Stimulated activated CD8-positive, alpha-beta memory T cell treated with anti-CD3 and anti-CD28 coated beads, Interleukin-12 subunit alpha, Interleukin-12 subunit beta, amount 100 ng/mL, for 1 hour (primary cell): ENCODE measurements at regions not wholly inside any gene's neighbourhood (a gene's known extent, or its start where the extent isn't known, plus 50 kb on each side); places are given as distances from the start of the nearest gene placed in this dataset.

ENCODE experiments used
- DNase-seq: peaks from one replicate; pipeline ENCODE4 v3.0.0-alpha.2; 2020; ENCODE audit warnings: low read depth

- DNase-seq: no peak
These were observed 445.3 kb downstream of the FOXO1 start for GRCh38 chr13:40221131-40221459.

DNA sequence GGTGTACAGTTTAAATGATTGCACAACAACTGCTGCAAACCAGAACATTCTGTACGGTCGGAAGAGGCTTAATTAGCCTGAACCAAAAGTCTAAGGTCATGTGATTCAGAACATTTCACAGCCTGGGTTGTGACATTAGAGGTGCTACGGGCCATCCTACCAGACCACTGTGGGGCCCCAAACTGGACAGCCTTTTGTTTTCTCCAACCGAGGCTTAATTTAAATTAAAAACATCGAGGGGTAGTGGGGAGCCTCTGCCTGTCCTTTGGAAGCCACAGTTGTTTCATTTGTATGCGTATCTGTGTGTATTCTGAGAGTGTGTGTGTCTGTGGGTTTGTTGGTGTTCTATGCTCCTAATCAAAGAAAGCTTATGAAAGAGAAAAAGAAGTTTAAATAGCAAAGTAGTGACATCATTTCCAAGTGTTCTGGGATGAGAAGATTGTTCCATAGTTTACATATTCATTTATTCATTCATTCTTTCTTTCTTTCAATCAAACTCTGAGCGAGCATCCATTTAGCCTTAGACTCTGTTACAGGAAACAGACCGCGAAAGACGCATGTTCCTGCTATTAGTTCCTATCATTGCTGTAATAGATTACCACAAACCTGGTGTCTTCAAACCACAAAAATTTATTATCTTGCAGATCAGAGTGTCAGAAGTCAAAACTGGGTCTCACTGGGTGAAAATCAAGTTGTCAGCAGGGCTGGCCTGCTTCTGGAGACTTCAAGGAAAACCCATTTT, 444.8 kb downstream of the FOXO1 start:
- no peak for DNase-seq

DNA sequence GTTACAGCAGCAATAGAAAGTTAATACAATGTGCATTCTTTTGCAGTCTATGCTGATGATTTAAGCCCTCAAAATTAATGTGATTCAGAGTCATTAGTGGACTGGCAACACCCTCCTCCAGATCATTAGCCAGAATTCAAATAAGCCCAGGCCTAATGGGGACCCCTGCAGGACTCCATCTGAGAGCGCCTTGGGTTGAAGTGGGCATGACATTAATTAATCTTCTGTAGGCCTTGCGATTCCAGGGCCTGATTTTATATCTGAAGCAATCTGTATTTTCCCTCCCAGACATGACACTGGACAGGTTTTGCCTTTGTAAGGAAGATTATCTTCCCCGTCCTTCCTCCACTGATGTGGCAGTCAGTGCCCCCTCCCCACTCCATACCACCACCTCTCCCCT, 442.9 kb downstream of the FOXO1 start:
- DNase-seq: no peak

DNA sequence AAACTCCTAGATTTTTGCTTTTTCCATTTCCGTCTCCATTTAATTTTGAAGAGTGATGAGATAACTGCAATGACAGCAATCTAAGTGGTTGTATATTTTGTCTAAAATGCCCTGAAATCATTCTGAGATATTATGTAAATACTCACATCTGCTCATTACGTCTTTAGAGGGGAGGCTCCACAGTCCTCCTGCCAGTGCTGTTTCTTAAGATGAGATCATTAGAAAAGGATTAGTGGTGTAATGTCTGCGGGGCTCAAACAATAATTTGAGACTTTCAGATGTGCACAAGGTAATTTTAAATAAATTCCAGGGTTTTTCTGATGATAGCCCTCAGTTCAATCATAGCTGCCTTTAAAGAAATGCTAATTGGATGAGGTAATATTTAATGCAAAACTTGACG, 437.9 kb downstream of the FOXO1 start:
- DNase-seq: no peak

DNA sequence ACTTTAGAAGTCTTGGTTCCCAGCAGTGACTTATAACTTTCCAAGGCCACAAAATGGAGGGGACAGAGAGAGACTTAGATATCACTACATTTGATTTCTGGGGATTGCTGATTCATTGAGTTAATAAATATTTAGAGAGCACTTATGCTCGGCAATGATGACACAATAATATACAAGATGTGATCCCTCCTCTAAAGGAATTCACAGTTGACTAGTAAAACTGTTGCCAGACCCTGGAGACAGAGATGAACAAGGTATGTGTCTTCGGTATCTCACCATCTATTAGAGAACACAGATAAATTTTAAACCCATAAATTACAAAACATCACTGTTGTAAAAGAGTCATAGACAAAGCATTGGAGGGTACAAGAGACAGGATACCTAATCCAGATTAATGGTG, 437.5 kb downstream of the FOXO1 start:
- no peak for DNase-seq

DNA sequence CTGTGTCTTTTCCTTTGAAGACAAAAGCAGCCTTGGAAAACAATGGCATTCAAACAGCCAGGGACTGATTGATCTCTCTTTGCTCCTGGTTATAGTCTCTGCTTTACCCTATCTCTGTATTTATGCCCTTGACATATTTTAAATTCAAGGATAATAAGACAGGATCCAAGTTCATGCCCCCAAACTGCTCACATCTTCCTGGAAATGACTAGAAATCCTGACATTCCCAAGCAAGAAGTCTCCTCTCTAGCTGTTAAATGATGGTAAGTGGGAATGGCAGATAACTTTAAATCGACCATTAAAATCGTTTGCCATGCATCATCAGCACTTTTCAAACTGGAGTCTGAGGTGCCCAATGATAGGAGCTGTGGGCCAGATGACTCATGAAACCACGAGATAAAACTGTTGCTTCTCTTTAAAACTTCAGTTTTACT, 435.6 kb downstream of the FOXO1 start:
- no peak for DNase-seq

DNA sequence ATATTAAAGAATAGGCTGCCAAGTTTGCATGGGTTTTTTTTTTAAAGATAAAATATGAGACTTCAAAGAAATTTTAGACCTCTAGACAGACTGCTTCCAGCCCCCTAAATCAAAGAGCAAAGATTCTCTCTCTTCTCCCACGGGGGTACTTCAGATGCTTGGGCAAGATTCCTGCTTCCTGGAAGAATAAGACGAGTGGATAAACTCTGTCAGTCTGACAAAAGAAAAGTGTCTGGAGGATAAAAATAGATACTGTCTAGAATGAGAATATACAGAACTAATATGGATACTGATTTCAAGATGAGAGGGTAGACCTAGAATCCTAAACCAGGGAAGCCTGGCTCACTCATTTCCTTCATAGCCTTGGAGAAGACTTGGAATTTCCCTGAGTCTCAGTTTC, 435.1 kb downstream of the FOXO1 start:
- DNase-seq: no peak

DNA sequence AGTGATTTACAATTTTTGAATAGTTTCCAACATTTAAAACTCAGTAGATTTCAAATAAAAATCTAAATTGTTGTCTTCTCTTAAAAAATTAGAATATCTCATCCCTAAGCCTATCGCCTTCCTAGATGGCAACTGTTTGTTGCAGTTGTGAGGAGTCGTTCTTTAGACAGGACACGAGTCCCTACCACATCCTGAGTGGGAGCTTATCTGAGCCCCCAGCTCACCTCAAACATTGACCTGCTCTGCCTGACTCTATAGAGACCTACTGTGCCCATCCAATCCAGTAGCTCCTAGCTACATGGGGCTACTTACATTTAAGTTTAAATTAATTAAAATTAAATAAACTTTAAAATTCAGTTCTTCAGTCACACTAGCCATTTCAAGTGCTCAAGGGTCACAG, 434.7 kb downstream of the FOXO1 start:
- no peak for DNase-seq

DNA sequence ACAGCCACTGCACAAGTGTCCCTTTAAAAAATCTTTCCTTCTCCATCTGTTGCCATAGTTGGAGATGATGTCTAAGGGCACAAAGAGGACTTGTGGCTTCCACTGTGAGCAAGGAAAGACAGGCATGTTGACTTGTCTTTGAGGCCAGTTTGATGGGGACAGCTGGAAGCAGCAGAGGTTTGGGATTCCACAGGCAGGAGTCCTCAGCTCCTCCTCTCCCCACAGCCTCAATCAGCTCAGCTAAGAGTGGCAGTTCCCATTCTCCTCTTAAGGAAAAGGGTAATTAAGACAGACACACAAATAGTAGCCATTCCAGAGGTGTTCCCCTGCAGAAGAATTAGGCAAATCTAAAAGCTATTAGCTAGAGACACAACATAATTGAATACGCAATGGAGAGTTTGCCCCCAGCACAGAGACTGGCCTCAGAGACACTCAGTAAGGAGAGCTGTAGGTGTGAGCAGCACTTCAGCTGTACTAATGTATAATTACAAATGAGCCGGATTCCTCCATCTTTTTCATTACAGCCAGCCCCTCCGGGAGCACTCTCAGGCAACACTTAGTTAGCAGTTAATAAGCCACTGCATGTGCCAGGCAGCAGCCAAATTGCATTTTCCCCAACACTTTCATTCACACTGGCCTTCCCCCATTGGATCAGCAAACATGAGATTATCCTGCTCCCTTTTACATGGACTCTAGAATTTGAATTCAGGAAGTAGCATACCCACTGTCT, 434.0 kb downstream of the FOXO1 start:
- no peak for DNase-seq

- no peak for DNase-seq
These were observed 432.7 kb downstream of the FOXO1 start for GRCh38 chr13:40233731-40234195.

GRCh38 chr13:40235160-40235796, 431.2 kb downstream of the FOXO1 start:
- DNase-seq: no peak

DNA sequence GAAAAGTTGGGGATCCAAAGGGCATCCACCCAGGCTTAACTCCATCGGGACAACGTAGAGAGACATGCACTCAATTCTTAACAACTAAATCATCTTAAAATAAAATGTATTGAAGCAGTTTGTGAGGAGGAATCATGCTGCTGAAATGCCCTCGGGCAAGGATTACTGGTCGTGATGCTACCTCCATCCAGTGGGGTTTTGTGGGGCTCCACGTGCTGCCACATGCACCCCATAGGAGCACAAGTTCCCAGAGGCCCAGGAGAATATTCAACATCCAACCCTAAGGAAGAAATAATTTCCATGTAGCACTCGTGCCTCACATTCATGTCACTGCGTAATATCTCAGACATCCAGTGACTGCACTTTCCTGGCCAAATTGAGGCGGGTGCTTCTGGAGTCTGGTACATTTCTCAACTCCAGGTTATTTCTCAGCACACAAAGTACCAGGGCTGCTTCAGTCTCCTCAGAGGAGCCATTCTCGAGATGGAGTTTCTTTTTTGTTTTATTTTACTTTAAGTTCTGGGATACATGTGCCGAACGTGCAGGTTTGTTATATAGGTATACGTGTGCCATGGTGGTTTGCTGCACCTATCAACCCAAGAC, 429.8 kb downstream of the FOXO1 start:
- no peak for DNase-seq

- DNase-seq: no peak
These were observed 427.7 kb downstream of the FOXO1 start for GRCh38 chr13:40238761-40239160.

DNA sequence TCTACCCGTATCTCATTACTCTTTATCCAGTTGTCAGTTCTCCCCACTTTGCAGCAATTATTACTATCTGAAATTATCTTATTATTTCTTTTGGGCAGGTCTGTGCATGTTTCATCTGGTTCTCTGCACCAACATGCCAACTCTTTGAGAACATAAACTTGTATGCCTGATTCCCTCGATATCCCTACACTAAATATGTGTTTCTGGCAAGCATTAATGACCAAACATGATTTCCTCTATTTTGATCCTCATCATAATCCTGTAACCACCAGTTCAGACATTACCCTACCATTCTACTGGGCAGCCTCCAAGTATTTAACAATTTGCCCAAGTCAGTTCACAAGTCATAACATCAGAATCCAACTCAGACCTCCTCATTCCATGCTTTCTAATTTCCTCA, 426.1 kb downstream of the FOXO1 start:
- no peak for DNase-seq

GRCh38 chr13:40241125-40241798, 425.2 kb downstream of the FOXO1 start:
- no peak for DNase-seq

GRCh38 chr13:40243047-40243446, 423.4 kb downstream of the FOXO1 start:
- no peak for DNase-seq

DNA sequence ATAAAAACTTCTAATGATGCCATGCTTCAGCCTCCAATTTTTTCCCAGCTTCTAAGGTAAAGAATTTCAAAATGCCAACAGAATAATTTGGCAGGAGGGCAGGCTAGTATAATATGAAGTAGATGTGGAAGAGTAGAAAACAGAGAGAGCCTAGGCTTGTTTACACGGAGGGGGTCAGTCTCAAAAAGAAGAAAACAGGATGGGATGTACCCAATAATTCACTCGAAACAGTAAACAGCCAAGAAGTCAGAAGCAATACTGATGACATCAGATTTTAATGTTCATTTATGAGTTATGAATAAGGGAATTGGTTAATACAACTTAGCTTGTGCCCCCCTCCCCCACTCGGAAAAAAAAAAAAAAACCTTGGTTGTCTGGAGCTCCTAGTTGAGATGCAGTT, 422.5 kb downstream of the FOXO1 start:
- DNase-seq: no peak

GRCh38 chr13:40245567-40245966, 420.9 kb downstream of the FOXO1 start:
- DNase-seq: no peak

GRCh38 chr13:40247845-40248244, 418.6 kb downstream of the FOXO1 start:
- no peak for DNase-seq

DNA sequence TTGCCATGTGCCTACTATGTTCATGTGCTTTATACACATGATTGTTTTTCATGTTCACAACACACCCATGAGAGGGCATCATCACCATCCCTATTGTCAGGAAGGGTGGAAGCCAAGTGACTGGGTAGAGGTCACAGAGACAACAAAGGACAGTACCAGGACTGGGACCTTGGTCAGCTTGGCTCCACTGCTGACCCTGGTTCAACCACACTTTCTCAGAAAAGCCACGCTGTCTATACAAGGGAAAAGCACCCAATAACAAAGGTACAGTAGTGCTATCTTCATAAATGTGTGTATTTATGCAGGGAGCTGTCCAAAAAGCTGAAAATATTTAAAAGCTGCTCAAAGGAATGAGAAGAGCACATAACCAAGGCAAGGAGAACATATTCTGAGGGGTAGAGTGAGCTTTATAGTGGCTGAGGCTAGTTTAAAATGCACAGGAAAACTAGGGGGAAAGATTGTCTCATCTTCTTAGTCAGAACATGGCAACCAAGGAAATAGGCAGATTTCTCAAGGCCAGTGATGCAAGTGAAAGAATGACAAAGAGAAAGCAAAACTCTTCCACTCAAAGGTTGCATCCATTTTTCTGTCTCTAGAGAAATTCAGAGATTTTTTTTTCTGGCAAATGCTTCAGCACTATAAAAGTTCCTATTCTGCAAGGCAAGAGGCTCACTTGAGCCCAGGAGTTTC, 415.0 kb downstream of the FOXO1 start:
- no peak for DNase-seq

DNA sequence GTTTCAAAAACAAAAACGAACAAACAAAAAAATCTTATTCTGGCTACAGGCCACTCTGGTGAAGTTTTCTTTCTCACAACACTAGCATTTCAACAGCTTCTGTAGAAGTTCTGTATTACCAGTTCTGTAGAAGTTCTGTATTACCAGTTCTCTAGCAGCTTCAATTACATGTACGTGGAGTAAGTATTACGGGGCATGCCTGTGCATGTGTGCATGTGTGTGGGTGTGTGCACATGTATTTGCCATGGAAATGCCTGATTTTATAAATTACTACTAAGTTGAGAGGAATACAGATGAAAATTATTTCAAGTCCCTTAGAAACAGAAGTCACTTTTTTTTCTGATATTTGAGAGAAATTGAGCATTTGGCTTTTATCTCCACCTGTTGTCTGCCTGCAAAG, 414.2 kb downstream of the FOXO1 start:
- DNase-seq: no peak

- no peak for DNase-seq
These were observed 413.8 kb downstream of the FOXO1 start for GRCh38 chr13:40252676-40253075.
